Middle frontal gyrus (tissue), 1 donor: ENCODE measurements at regions not wholly inside any gene's neighbourhood (a gene's known extent, or its start where the extent isn't known, plus 50 kb on each side); places are given as distances from the start of the nearest gene placed in this dataset.
"Not testable (repeated sequence)": the region's sequence is repeated elsewhere in the genome, so short reads cannot be mapped to it uniquely, and the experiment has no call there.

Experiments
- DNase-seq: peaks from one replicate; pipeline ENCODE4 v3.0.0-alpha.2; 2015; ENCODE audit warnings: low spot score; ENCODE audit errors: extremely low spot score

DNA sequence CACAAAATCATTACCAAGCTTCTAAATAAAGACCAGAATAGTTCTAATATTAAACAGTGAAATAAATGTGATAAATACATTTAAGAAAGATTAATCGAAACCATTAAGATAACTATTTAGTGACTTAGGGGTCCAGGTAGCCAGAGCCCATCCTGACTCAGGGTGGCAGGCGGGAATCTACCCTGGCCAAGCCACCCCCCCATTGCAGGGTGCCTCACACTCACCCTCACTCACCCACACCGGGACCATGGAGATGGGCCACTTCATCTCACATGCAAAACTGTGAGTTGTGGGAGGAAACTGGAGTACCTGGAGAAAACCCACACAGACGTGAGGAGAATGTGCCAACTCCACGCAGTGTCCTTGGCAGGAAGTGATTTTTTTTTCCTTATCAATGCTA, 237.6 kb upstream of the HAND2 start:
- DNase-seq = no peak

GRCh38 chr4:173766171-173766600, 236.2 kb upstream of the HAND2 start:
- DNase-seq = no peak

DNA sequence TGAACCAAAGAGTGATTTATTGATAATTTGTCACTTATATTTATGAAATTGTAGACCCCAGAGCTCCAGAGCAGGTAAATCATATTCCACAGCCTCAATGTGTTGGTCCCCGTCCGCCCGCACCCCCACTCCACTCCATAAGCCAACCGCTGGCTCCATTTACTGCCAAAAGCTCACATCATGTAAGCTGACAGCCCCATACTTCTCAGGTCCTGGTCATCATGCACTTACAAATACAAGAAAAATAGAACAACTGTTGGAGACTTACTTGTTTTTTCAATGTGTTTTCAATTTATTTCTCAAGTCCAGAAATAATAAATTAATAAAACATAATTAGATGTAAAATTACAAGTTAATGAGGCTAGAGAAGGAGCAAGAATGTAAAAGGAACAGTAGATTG, 235.7 kb upstream of the HAND2 start:
- DNase-seq = no peak

DNA sequence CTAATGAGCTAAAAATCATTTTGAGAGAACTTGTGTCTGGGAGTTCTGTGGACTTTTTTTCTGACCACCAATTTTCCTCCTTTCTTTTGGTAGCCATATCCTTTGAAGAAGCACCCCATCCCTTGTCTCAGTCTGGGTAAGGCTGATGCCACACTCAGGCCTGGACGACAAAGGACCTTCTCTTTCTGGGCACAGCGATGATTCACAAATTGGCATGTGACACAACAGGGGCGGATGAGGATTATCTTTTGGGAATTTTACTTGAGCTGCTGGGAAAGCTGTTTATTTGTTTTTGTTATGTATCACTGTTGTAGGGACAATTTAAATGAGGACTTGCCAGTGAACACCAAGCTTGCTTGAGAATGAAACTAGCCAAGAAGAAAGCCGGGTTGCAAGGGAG, 233.4 kb upstream of the HAND2 start:
- DNase-seq = no peak

DNA sequence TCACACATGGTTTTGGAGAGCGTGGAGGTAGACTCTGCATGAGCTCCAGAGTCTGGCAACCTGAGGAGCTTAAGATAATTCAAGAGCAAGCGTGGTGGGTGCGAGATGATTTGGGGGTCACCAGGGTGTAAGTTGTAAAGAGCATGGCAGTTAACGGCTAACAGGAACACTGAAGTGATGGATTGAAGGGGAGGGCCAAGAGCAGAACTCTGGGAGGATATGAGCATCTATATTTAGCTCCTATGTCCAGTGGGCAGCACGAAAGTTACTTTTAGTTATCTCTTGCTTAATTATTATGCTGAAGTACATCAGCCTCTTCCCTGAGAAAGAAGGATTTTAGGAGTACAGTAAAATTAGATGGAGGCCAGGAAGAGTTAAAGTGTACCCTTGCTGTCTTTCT, 231.9 kb upstream of the HAND2 start:
- no peak for DNase-seq

DNA sequence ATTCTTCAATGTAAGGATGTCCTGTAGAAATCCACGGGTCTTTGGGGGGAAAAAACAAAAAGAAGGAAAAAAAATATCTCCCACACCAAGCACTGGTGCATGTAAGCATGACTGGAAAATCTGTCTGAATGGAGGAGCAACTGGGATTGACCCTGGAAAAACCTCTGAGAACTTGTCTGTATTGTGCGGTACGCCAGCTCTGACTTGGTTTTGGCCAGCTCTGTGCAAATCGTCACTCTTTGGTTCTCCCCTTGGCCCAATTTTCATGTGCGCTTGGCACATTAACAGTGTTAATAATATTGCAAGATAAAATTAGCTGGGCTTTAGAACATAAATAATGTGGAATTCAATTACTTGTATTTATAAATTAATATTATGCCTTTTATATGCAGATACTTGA, 231.2 kb upstream of the HAND2 start:
- DNase-seq = no peak

- no peak for DNase-seq
Observed at GRCh38 chr4:173758132-173758531, 228.1 kb upstream of the HAND2 start.

- no peak for DNase-seq
Observed at GRCh38 chr4:173753408-173753807, 223.4 kb upstream of the HAND2 start.

- DNase-seq = no peak
Observed at GRCh38 chr4:173752610-173753230, 222.7 kb upstream of the HAND2 start.

- no peak for DNase-seq
Observed at GRCh38 chr4:173748353-173748752, 218.3 kb upstream of the HAND2 start.

- no peak for DNase-seq
Observed at GRCh38 chr4:173747537-173748257, 217.7 kb upstream of the HAND2 start.

DNA sequence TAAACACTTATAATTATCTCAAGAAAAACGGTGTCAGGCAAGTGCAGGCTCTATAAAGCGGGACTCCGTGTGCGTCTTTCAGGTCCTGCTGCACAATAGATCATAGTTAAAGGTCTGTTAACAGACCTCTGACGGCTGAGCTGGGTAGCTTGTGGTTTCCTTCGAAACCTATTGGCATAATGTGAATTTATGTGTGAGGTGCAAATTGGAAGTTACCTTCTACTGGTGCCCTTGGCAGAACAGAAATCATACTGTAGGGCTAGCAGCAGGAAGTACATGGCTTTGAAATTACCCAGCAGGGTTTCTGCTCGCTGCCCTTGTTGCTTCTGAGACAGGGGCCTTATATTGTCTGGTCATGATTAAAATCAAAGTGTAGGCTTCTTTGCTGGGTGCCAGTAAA, 216.4 kb upstream of the HAND2 start:
- no peak for DNase-seq

- no peak for DNase-seq
Observed at GRCh38 chr4:173745765-173746164, 215.7 kb upstream of the HAND2 start.

DNA sequence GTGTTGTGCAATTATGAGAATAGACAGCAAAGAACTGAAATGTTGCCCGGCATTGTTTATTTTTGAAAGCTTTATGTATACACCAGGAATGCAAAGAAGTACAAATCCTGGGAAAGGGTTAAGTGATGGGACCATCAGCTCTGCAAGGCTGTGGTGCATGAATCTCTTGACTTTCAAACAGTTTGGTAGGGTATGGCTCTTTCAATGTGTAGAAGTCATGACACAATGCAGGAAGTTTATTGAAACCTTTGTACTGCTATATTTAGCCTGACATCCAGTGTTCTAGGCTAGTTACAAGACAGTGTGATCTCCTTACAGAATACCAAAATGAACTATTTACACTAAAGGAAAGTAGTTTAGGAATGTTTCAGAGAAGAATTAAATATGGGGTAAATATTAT, 206.8 kb upstream of the HAND2 start:
- no peak for DNase-seq

GRCh38 chr4:173735585-173735984, 205.6 kb upstream of the HAND2 start:
- DNase-seq = no peak

GRCh38 chr4:173735049-173735448, 205.0 kb upstream of the HAND2 start:
- no peak for DNase-seq

DNA sequence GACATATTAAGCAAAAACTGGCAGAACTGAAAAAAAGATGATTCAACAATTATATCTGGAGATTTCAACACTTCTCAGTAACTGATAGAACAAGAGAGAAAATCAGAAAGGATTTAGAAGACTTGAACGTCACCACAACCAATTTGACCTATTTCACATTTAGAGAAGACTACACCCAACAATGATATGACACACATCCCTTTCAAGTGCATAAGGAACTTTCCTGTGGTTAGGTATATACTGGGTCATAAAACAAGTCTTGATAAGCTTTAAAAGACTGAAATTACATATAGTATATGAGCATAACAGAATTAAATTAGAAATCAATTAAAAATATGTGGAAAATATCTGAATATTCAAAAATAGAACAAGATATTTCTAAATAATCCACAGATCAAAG, 201.2 kb upstream of the HAND2 start:
- DNase-seq = no peak

- DNase-seq = no peak
Observed at GRCh38 chr4:173722075-173722474, 192.0 kb upstream of the HAND2 start.

GRCh38 chr4:173718504-173718903, 188.5 kb upstream of the HAND2 start:
- not testable (repeated sequence) for DNase-seq

- DNase-seq = no peak
Observed at GRCh38 chr4:173717581-173717980, 187.6 kb upstream of the HAND2 start.

GRCh38 chr4:173714456-173714855, 184.4 kb upstream of the HAND2 start:
- DNase-seq = no peak

GRCh38 chr4:173713026-173713425, 183.0 kb upstream of the HAND2 start:
- DNase-seq = no peak
